ENCODE measurements at regions not wholly inside any gene's neighbourhood (a gene's known extent, or its start where the extent isn't known, plus 50 kb on each side); places are given as distances from the start of the nearest gene placed in this dataset.

- no peaks in the 10 kb centered on the region for H3K36me3 ChIP-seq (replicated peaks)
- no peak for DNase-seq
- in situ Hi-C loops (cut with HindIII; ENCODE audit: low pct_ligation_motif_present, low sequenced_read_pairs) = no loop called here
- H3K4me3 ChIP-seq (ENCODE audit: low read depth, low read length) = no peak overlapping the region
- H3K27me3 ChIP-seq (replicated peaks) = no peaks in the 10 kb centered on the region
- H3K27ac ChIP-seq = no peak overlapping the region
- no peak for TF ChIP-seq CTCF (IDR thresholded peaks at IDR 0.05; ENCODE audit: low read depth, low read length, missing control alignments)
Measured at GRCh38 chrX:80312448-80312847, 107.8 kb upstream of the TENT5D start.

- no peak for DNase-seq
- no peaks in the 10 kb centered on the region for H3K36me3 ChIP-seq (replicated peaks)
- H3K27ac ChIP-seq = no peak overlapping the region
- no peak for TF ChIP-seq CTCF (IDR thresholded peaks at IDR 0.05; ENCODE audit: low read depth, low read length, missing control alignments)
- H3K4me3 ChIP-seq (ENCODE audit: low read depth, low read length) = no peak overlapping the region
- H3K27me3 ChIP-seq (replicated peaks) = no peaks in the 10 kb centered on the region
- in situ Hi-C loops (cut with HindIII; ENCODE audit: low pct_ligation_motif_present, low sequenced_read_pairs) = no loop called here
Measured at GRCh38 chrX:80316526-80316925, 103.7 kb upstream of the TENT5D start.

GRCh38 chrX:80317646-80318045 lies 102.6 kb upstream of the TENT5D start:
- Histone ChIP-seq H3K36me3 (replicated peaks) (no peaks in the 10 kb centered on the region), H3K27ac (no peak overlapping the region), H3K4me3 (ENCODE audit: low read depth, low read length) (no peak overlapping the region), H3K27me3 (replicated peaks) (no peaks in the 10 kb centered on the region)
- DNase-seq = no peak
- in situ Hi-C loops (cut with HindIII; ENCODE audit: low pct_ligation_motif_present, low sequenced_read_pairs) = no loop called here
- TF ChIP-seq CTCF (IDR thresholded peaks at IDR 0.05; ENCODE audit: low read depth, low read length, missing control alignments) = no peak

GRCh38 chrX:80331285-80331684 lies 89.0 kb upstream of the TENT5D start:
- Histone ChIP-seq H3K4me3 (ENCODE audit: low read depth, low read length) (no peak overlapping the region), H3K36me3 (replicated peaks) (no peaks in the 10 kb centered on the region), H3K27ac (no peak overlapping the region), H3K27me3 (replicated peaks) (no peaks in the 10 kb centered on the region)
- DNase-seq = no peak
- in situ Hi-C loops (cut with HindIII; ENCODE audit: low pct_ligation_motif_present, low sequenced_read_pairs) = no loop called here
- no peak for TF ChIP-seq CTCF (IDR thresholded peaks at IDR 0.05; ENCODE audit: low read depth, low read length, missing control alignments)

GRCh38 chrX:80334583-80334982 lies 85.7 kb upstream of the TENT5D start:
- Histone ChIP-seq H3K27ac (no peak overlapping the region), H3K27me3 (replicated peaks) (no peaks in the 10 kb centered on the region), H3K36me3 (replicated peaks) (no peaks in the 10 kb centered on the region), H3K4me3 (ENCODE audit: low read depth, low read length) (no peak overlapping the region)
- in situ Hi-C loops (cut with HindIII; ENCODE audit: low pct_ligation_motif_present, low sequenced_read_pairs) = no loop called here
- no peak for TF ChIP-seq CTCF (IDR thresholded peaks at IDR 0.05; ENCODE audit: low read depth, low read length, missing control alignments)
- no peak for DNase-seq

GRCh38 chrX:80335062-80335830 lies 85.0 kb upstream of the TENT5D start:
- no peak for TF ChIP-seq CTCF (IDR thresholded peaks at IDR 0.05; ENCODE audit: low read depth, low read length, missing control alignments)
- no peak for DNase-seq
- in situ Hi-C loops (cut with HindIII; ENCODE audit: low pct_ligation_motif_present, low sequenced_read_pairs) = no loop called here
- Histone ChIP-seq H3K27ac (no peak overlapping the region), H3K4me3 (ENCODE audit: low read depth, low read length) (no peak overlapping the region), H3K36me3 (replicated peaks) (no peaks in the 10 kb centered on the region), H3K27me3 (replicated peaks) (no peaks in the 10 kb centered on the region)

All from brain microvascular endothelial cell (primary cell).